ENCODE measurements at regions not wholly inside any gene's neighbourhood (a gene's known extent, or its start where the extent isn't known, plus 50 kb on each side); places are given as distances from the start of the nearest gene placed in this dataset.

- Histone ChIP-seq H3K4me1 (ENCODE audit: insufficient read depth, low read length, poor library complexity, severe bottlenecking) (no peaks in the 10 kb centered on the region), H3K27ac (ENCODE audit: low read depth, low read length, poor library complexity, severe bottlenecking) (no peak overlapping the region), H2AFZ (ENCODE audit: low read length) (no peak overlapping the region), H3K9me2 (ENCODE audit: insufficient read depth, low read length) (no peaks in the 10 kb centered on the region), H3K9me3 (ENCODE audit: low read length) (no peaks in the 10 kb centered on the region), H3K4me2 (ENCODE audit: low read length) (no peak overlapping the region), H4K20me1 (ENCODE audit: insufficient read depth, low read length) (no peaks in the 10 kb centered on the region), H3K79me2 (ENCODE audit: insufficient read depth, low read depth, low read length) (no peaks in the 10 kb centered on the region), H3K4me3 (ENCODE audit: low read depth, low read length, poor library complexity, severe bottlenecking) (no peak overlapping the region), H3K36me3 (ENCODE audit: insufficient read depth, low read length) (no peaks in the 10 kb centered on the region)
- ChIA-PET CTCF (ENCODE audit: unreplicated experiment) (no interaction called here), POLR2A (no interaction called here)
- TF ChIP-seq, protein P1, sequence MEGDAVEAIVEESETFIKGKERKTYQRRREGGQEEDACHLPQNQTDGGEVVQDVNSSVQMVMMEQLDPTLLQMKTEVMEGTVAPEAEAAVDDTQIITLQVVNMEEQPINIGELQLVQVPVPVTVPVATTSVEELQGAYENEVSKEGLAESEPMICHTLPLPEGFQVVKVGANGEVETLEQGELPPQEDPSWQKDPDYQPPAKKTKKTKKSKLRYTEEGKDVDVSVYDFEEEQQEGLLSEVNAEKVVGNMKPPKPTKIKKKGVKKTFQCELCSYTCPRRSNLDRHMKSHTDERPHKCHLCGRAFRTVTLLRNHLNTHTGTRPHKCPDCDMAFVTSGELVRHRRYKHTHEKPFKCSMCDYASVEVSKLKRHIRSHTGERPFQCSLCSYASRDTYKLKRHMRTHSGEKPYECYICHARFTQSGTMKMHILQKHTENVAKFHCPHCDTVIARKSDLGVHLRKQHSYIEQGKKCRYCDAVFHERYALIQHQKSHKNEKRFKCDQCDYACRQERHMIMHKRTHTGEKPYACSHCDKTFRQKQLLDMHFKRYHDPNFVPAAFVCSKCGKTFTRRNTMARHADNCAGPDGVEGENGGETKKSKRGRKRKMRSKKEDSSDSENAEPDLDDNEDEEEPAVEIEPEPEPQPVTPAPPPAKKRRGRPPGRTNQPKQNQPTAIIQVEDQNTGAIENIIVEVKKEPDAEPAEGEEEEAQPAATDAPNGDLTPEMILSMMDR (conservative IDR thresholded peaks at IDR 0.05; ENCODE audit: low read length), result no peak
- TF ChIP-seq EZH2phosphoT487 (IDR thresholded peaks at IDR 0.05; ENCODE audit: borderline replicate concordance, low read depth, low read length), result no peak
- intact Hi-C loops (cut with micrococcal nuclease; ENCODE audit: unreplicated experiment), result no loop called here
- no TSS peak for BruUV-seq (replicated peaks)
- no peak for DNase-seq (ENCODE audit: low spot score)
Observed at GRCh38 chr5:116757326-116757725, 182.7 kb upstream of the SEMA6A start.

GRCh38 chr5:116756531-116756930 is 181.9 kb upstream of the SEMA6A start:
- no peak for DNase-seq (ENCODE audit: low spot score)
- TF ChIP-seq EZH2phosphoT487 (IDR thresholded peaks at IDR 0.05; ENCODE audit: borderline replicate concordance, low read depth, low read length), result no peak
- TF ChIP-seq, protein P1 (conservative IDR thresholded peaks at IDR 0.05; ENCODE audit: low read length), result peak; percentile 31
- no peaks in the 10 kb centered on the region for H3K4me1 ChIP-seq (ENCODE audit: insufficient read depth, low read length, poor library complexity, severe bottlenecking)
- intact Hi-C loops (cut with micrococcal nuclease; ENCODE audit: unreplicated experiment), result no loop called here
- ChIA-PET POLR2A (no interaction called here), CTCF (ENCODE audit: unreplicated experiment) (no interaction called here)
- H3K79me2 ChIP-seq (ENCODE audit: insufficient read depth, low read depth, low read length), result no peaks in the 10 kb centered on the region
- H3K4me3 ChIP-seq (ENCODE audit: low read depth, low read length, poor library complexity, severe bottlenecking), result no peak overlapping the region
- H4K20me1 ChIP-seq (ENCODE audit: insufficient read depth, low read length), result no peaks in the 10 kb centered on the region
- H2AFZ ChIP-seq (ENCODE audit: low read length), result no peak overlapping the region
- H3K9me2 ChIP-seq (ENCODE audit: insufficient read depth, low read length), result no peaks in the 10 kb centered on the region
- no TSS peak for BruUV-seq (replicated peaks)
- H3K27ac ChIP-seq (ENCODE audit: low read depth, low read length, poor library complexity, severe bottlenecking), result no peak overlapping the region
- H3K9me3 ChIP-seq (ENCODE audit: low read length), result no peaks in the 10 kb centered on the region
- H3K4me2 ChIP-seq (ENCODE audit: low read length), result no peak overlapping the region
- no peaks in the 10 kb centered on the region for H3K36me3 ChIP-seq (ENCODE audit: insufficient read depth, low read length)

DNA sequence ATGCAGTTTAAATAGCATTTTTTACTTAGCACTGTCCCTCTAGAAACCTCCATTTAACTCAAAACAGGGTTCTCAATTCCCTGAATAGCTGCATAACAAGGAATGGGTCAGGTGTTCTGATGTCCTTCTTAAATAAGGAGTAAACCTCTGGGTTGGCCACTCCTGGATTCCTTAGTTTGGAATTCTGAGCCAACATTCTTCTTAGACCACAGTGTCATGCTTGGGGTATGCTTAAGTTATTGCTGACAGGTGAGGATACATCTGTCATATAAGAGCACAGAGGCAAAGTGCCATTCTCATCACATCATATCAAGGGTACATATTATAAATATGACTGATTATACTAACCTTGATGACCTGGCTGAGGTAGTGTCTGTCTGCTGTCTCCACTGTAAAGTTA is 179.9 kb upstream of the SEMA6A start:
- Histone ChIP-seq H3K36me3 (ENCODE audit: insufficient read depth, low read length) (no peaks in the 10 kb centered on the region), H3K9me2 (ENCODE audit: insufficient read depth, low read length) (no peaks in the 10 kb centered on the region), H3K4me3 (ENCODE audit: low read depth, low read length, poor library complexity, severe bottlenecking) (no peak overlapping the region), H3K79me2 (ENCODE audit: insufficient read depth, low read depth, low read length) (no peaks in the 10 kb centered on the region), H3K27ac (ENCODE audit: low read depth, low read length, poor library complexity, severe bottlenecking) (no peak overlapping the region), H2AFZ (ENCODE audit: low read length) (no peak overlapping the region), H4K20me1 (ENCODE audit: insufficient read depth, low read length) (no peaks in the 10 kb centered on the region), H3K9me3 (ENCODE audit: low read length) (no peaks in the 10 kb centered on the region), H3K4me2 (ENCODE audit: low read length) (no peak overlapping the region), H3K4me1 (ENCODE audit: insufficient read depth, low read length, poor library complexity, severe bottlenecking) (no peaks in the 10 kb centered on the region)
- intact Hi-C loops (cut with micrococcal nuclease; ENCODE audit: unreplicated experiment), result no loop called here
- BruUV-seq (replicated peaks), result no TSS peak
- DNase-seq (ENCODE audit: low spot score), result no peak
- ChIA-PET CTCF (ENCODE audit: unreplicated experiment) (no interaction called here), POLR2A (no interaction called here)
- no peak for TF ChIP-seq EZH2phosphoT487 (IDR thresholded peaks at IDR 0.05; ENCODE audit: borderline replicate concordance, low read depth, low read length)
- TF ChIP-seq, protein P1 (conservative IDR thresholded peaks at IDR 0.05; ENCODE audit: low read length), result no peak
